Trophoblast cell (in vitro differentiated cells and primary cell): ENCODE measurements at regions not wholly inside any gene's neighbourhood (a gene's known extent, or its start where the extent isn't known, plus 50 kb on each side); places are given as distances from the start of the nearest gene placed in this dataset.
"Not testable (repeated sequence)": the region's sequence is repeated elsewhere in the genome, so short reads cannot be mapped to it uniquely, and the experiment has no call there.

Experiments
- DNase-seq, 2 donors: peaks; one replicate each; pipeline ENCODE4 v3.0.0-alpha.2; 2016
- H2AFZ ChIP-seq: 2 replicates; pipeline ENCODE4 v1.6.1; 2013; ENCODE audit warnings: low read length, moderate library complexity, mild to moderate bottlenecking; ENCODE audit not compliant: insufficient read depth, poor library complexity
- H2AK5ac ChIP-seq: 2 replicates; pipeline ENCODE4 v1.6.1; 2013; ENCODE audit warnings: mild to moderate bottlenecking, low read length
- H2BK120ac ChIP-seq: 2 replicates; pipeline ENCODE4 v1.6.1; 2013; ENCODE audit warnings: low read length, mild to moderate bottlenecking, moderate library complexity; ENCODE audit not compliant: insufficient read depth, poor library complexity
- H2BK12ac ChIP-seq: 2 replicates; pipeline ENCODE4 v1.6.1; 2013; ENCODE audit warnings: mild to moderate bottlenecking, low read length, moderate library complexity
- H2BK5ac ChIP-seq: 2 replicates; pipeline ENCODE4 v1.6.1; 2013; ENCODE audit warnings: low read length, low read depth, moderate library complexity, mild to moderate bottlenecking; ENCODE audit not compliant: poor library complexity
- H3K14ac ChIP-seq: 2 replicates; pipeline ENCODE4 v1.6.1; 2013; ENCODE audit warnings: mild to moderate bottlenecking, low read length
- H3K18ac ChIP-seq: 2 replicates; pipeline ENCODE4 v1.6.1; 2013; ENCODE audit warnings: mild to moderate bottlenecking, low read length
- H3K23ac ChIP-seq: 2 replicates; pipeline ENCODE4 v1.6.1; 2013; ENCODE audit warnings: low read length
- H3K27ac ChIP-seq: 2 replicates; pipeline ENCODE4 v1.5.1; 2013; ENCODE audit warnings: low read depth, mild to moderate bottlenecking, inconsistent platforms, low read length, moderate library complexity
- H3K27me3 ChIP-seq: 2 replicates; pipeline ENCODE4 v1.6.1; 2013; ENCODE audit warnings: inconsistent platforms, mild to moderate bottlenecking, low read length, moderate library complexity; ENCODE audit not compliant: insufficient read depth
- H3K36me3 ChIP-seq, 2 experiments: 1 replicate in 1 of 2; 2 replicates in 1 of 2; pipeline ENCODE4 v1.6.1; 2013; ENCODE audit warnings: low read length in 2 of 2, mild to moderate bottlenecking in 2 of 2, moderate library complexity in 1 of 2; ENCODE audit not compliant: insufficient read depth in 2 of 2, control insufficient read depth in 1 of 2
- H3K4ac ChIP-seq: 2 replicates; pipeline ENCODE4 v1.6.1; 2013; ENCODE audit warnings: low read depth, mild to moderate bottlenecking, low read length, moderate library complexity
- H3K4me1 ChIP-seq, 2 experiments: 1 replicate in 1 of 2; 2 replicates in 1 of 2; pipeline ENCODE4 v1.6.1; 2013; ENCODE audit warnings: low read length in 2 of 2, mild to moderate bottlenecking in 2 of 2, moderate library complexity in 1 of 2; ENCODE audit not compliant: insufficient read depth in 2 of 2, control insufficient read depth in 1 of 2
- H3K4me2 ChIP-seq: 2 replicates; pipeline ENCODE4 v1.6.1; 2013; ENCODE audit warnings: inconsistent platforms, mild to moderate bottlenecking, low read length, moderate library complexity
- H3K4me3 ChIP-seq: 2 replicates; pipeline ENCODE4 v1.5.1; 2013; ENCODE audit warnings: mild to moderate bottlenecking, low read depth, low read length, inconsistent platforms
- H3K79me1 ChIP-seq: one replicate; pipeline ENCODE4 v1.6.1; 2013; ENCODE audit warnings: low read length
- H3K79me2 ChIP-seq: 2 replicates; pipeline ENCODE4 v1.6.1; 2013; ENCODE audit warnings: low read length, mild to moderate bottlenecking; ENCODE audit not compliant: control insufficient read depth, insufficient read depth, poor library complexity
- H3K9ac ChIP-seq: 2 replicates; pipeline ENCODE4 v1.6.1; 2013; ENCODE audit warnings: mild to moderate bottlenecking, low read length
- H3K9me3 ChIP-seq: 2 replicates; pipeline ENCODE4 v1.6.1; 2013; ENCODE audit warnings: low read depth, mild to moderate bottlenecking, control low read depth, inconsistent platforms, low read length; ENCODE audit not compliant: insufficient read depth
- H4K12ac ChIP-seq: 2 replicates; pipeline ENCODE4 v1.6.1; 2013; ENCODE audit warnings: low read depth, mild to moderate bottlenecking, low read length, moderate library complexity
- H4K8ac ChIP-seq: 2 replicates; pipeline ENCODE4 v1.6.1; 2013; ENCODE audit warnings: low read depth, mild to moderate bottlenecking, low read length, moderate library complexity
- H4K91ac ChIP-seq: one replicate; pipeline ENCODE4 v1.6.1; 2013; ENCODE audit warnings: low read depth, mild to moderate bottlenecking, low read length, moderate library complexity
- WGBS: extraction: QIAGEN DNeasy Blood & Tissue Kit; methylation state at CpG from one replicate; pipeline ENCODE4 v1.1.7; 2013; ENCODE audit warnings: missing lambda C conversion rate; ENCODE audit not compliant: insufficient read length, insufficient coverage; ENCODE audit errors: extremely low coverage; 5-methylcytosine and 5-hydroxymethylcytosine counted together

DNA sequence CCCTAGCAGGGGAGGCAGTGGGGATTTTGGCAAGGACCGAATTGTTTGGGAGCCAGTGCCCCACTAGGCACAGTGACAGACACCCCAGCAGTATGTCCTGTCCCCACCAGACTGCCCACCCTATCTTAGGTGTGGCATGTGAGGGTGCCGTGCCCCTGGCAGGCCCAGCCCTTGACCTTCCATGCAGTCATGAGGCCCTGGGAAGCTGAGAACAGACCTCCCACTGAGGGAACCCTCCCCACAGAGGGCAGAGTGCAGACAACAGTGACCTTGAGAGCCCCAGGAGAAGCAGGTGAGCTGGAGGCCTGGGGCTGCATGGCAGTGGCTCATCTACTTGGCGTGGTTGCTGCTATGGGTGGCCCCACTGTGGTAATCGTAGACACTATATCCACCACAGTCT is 538.1 kb downstream of the GOLGA6L6 start:
- not testable (repeated sequence) for H3K18ac ChIP-seq, H3K4me1 ChIP-seq, H3K36me3 ChIP-seq, H3K23ac ChIP-seq, H4K91ac ChIP-seq, H2AK5ac ChIP-seq, H2AFZ ChIP-seq, H3K79me1 ChIP-seq, H3K9ac ChIP-seq, H3K4me3 ChIP-seq, DNase-seq, H2BK120ac ChIP-seq, H3K14ac ChIP-seq, H4K12ac ChIP-seq, H3K9me3 ChIP-seq, H4K8ac ChIP-seq, H3K4me2 ChIP-seq, H3K27ac ChIP-seq, H2BK5ac ChIP-seq, H2BK12ac ChIP-seq, H3K27me3 ChIP-seq, H3K4ac ChIP-seq, H3K79me2 ChIP-seq
- no CpG with 5 or more reads among the region's 4 CpGs for WGBS

DNA sequence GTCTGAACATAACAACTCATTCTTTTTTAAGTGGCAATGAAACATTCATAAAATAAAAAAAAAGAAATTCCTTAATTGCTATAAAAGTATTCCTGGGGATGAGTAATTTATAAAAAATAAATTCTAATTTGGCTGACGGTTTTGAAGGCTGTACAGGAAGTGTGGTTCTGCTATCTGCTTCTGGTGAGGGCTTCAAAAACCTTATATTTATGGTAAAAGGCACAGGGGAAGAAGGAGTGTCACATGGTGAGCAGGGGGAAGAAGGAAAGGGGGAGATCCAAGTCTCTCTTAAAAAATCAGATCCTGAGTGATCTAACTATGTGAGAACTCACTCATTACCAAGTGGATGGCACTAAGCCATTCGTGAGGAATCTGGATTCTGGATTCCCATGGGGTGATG is 539.0 kb downstream of the GOLGA6L6 start:
- not testable (repeated sequence) for H3K9ac ChIP-seq, H4K8ac ChIP-seq, H2AFZ ChIP-seq, H3K14ac ChIP-seq, H3K4ac ChIP-seq, H3K27me3 ChIP-seq, H3K18ac ChIP-seq, DNase-seq, H2BK120ac ChIP-seq, H3K79me2 ChIP-seq, H3K36me3 ChIP-seq, H3K79me1 ChIP-seq, H2BK5ac ChIP-seq, H3K9me3 ChIP-seq, H3K27ac ChIP-seq, H3K23ac ChIP-seq, H4K12ac ChIP-seq, H4K91ac ChIP-seq, H2AK5ac ChIP-seq, H3K4me1 ChIP-seq, H3K4me2 ChIP-seq, H3K4me3 ChIP-seq, H2BK12ac ChIP-seq
- WGBS, result no CpG with 5 or more reads among the region's 2 CpGs

DNA sequence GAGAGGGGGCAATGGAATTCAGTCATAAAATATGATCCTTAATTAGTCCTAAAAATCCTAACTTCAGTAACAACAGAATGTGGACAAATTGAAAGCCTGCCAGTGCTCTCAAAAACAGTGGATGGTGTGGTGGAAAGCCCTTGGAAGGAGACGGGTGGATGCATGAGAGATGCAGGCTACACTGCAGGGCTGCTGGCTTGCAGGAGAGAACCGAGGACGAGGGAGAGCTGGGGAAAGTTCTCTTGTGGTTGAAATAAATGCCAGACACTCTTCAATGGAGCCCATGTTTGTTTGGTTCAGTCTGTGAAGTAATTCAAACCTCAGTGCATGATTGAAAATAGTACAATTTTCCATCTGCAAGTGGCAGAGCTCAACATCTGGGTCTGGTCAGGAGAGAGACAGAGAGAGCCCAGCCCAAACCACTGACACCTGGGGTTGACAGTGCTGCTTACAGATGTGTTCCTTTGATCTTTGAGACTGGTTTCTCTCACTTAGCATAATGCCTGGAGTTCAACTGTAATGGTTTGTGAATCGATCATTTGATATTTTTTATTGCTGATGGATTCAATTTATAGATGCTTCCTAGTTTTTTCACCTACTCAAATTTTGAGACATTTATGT is 544.9 kb downstream of the GOLGA6L6 start:
- not testable (repeated sequence) for H4K8ac ChIP-seq, H2BK5ac ChIP-seq, H3K27ac ChIP-seq, H3K4me2 ChIP-seq, H3K36me3 ChIP-seq, H3K4me3 ChIP-seq, H3K4me1 ChIP-seq, H3K18ac ChIP-seq, H4K91ac ChIP-seq, H3K9me3 ChIP-seq, DNase-seq, H2AK5ac ChIP-seq, H3K27me3 ChIP-seq, H2AFZ ChIP-seq, H4K12ac ChIP-seq, H2BK120ac ChIP-seq, H3K23ac ChIP-seq, H3K14ac ChIP-seq, H3K79me1 ChIP-seq, H3K79me2 ChIP-seq, H2BK12ac ChIP-seq, H3K4ac ChIP-seq, H3K9ac ChIP-seq
- WGBS, result no CpG with 5 or more reads among the region's 4 CpGs

DNA sequence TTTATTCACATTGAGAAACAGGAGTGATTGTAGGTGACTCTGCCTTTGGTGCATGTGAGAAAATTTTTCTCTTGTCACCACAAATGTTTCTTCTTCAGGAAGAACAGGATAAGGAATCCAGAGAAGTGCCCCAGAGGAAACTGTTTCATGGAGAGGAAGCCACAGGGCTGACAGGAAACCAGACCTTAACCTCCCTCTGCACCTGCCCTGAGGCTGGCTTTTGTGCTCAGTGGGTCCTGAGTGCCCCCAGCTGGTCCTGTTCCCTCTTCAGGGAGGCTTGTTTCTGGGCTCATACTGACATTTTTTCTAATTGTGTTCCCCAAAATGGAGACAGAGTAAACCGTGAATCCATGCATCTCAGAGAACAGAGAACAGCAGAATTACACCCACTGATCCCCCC is 546.3 kb downstream of the GOLGA6L6 start:
- not testable (repeated sequence) for H3K14ac ChIP-seq, H2BK12ac ChIP-seq

More for the DNA sequence above, 546.3 kb downstream of the GOLGA6L6 start:
- H3K23ac ChIP-seq, H3K36me3 ChIP-seq, H2AK5ac ChIP-seq, H2AFZ ChIP-seq, H4K91ac ChIP-seq, H3K27me3 ChIP-seq, H3K4me1 ChIP-seq, H3K4ac ChIP-seq, H3K4me3 ChIP-seq, H3K79me2 ChIP-seq, H2BK5ac ChIP-seq, H3K9me3 ChIP-seq, H4K12ac ChIP-seq, H3K79me1 ChIP-seq, H3K27ac ChIP-seq, H4K8ac ChIP-seq, H3K4me2 ChIP-seq, DNase-seq, H3K18ac ChIP-seq, H2BK120ac ChIP-seq, H3K9ac ChIP-seq: not testable (repeated sequence)
- no CpG with 5 or more reads among the region's 1 CpG for WGBS
